C4-2B (cell line): ENCODE measurements at regions not wholly inside any gene's neighbourhood (a gene's known extent, or its start where the extent isn't known, plus 50 kb on each side); places are given as distances from the start of the nearest gene placed in this dataset.

ENCODE experiments used
- ZFX ChIP-seq: fragments of 450-650 bp; IDR thresholded peaks from 2 replicates; pipeline ENCODE4 v1.6.1; 2017
- TF ChIP-seq, protein P1 (sequence below): fragments of 450-650 bp; conservative IDR thresholded peaks from 2 replicates; pipeline ENCODE4 v1.5.1; 2017; ENCODE audit warnings: mild to moderate bottlenecking

- TF ChIP-seq, protein P1, sequence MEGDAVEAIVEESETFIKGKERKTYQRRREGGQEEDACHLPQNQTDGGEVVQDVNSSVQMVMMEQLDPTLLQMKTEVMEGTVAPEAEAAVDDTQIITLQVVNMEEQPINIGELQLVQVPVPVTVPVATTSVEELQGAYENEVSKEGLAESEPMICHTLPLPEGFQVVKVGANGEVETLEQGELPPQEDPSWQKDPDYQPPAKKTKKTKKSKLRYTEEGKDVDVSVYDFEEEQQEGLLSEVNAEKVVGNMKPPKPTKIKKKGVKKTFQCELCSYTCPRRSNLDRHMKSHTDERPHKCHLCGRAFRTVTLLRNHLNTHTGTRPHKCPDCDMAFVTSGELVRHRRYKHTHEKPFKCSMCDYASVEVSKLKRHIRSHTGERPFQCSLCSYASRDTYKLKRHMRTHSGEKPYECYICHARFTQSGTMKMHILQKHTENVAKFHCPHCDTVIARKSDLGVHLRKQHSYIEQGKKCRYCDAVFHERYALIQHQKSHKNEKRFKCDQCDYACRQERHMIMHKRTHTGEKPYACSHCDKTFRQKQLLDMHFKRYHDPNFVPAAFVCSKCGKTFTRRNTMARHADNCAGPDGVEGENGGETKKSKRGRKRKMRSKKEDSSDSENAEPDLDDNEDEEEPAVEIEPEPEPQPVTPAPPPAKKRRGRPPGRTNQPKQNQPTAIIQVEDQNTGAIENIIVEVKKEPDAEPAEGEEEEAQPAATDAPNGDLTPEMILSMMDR: no peak
- no peak for TF ChIP-seq ZFX
Measured at GRCh38 chr4:159966746-159967145, 863.9 kb downstream of the RAPGEF2 start.
